Liver (tissue), 8 donors: ENCODE measurements at regions not wholly inside any gene's neighbourhood (a gene's known extent, or its start where the extent isn't known, plus 50 kb on each side); places are given as distances from the start of the nearest gene placed in this dataset.

Source experiments
- DNase-seq: peaks from one replicate; pipeline ENCODE4 v3.0.0-alpha.2; 2017; ENCODE audit warnings: low spot score
- H3K27ac ChIP-seq, 2 donors: one replicate each; pipeline ENCODE4 v1.7.0; 2013; ENCODE audit warnings: inconsistent platforms in 2 of 2, low read length in 2 of 2, control low read depth in 1 of 2, low read depth in 1 of 2, mild to moderate bottlenecking in 1 of 2
- H3K27me3 ChIP-seq, 4 donors: one replicate each; pipeline versions ENCODE4 v1.6.1 to v1.7.0; 2013; ENCODE audit warnings: low read length in 3 of 4, inconsistent platforms in 1 of 4, mild to moderate bottlenecking in 1 of 4, moderate library complexity in 1 of 4; ENCODE audit not compliant: control insufficient read depth in 4 of 4, insufficient read depth in 4 of 4
- H3K36me3 ChIP-seq, 4 donors: one replicate each; pipeline versions ENCODE4 v1.6.1 to v1.7.0; 2013; ENCODE audit warnings: low read length in 3 of 4, mild to moderate bottlenecking in 3 of 4, low read depth in 1 of 4, moderate library complexity in 1 of 4; ENCODE audit not compliant: control insufficient read depth in 4 of 4, insufficient read depth in 3 of 4
- H3K4me1 ChIP-seq, 4 donors: one replicate each; pipeline versions ENCODE4 v1.6.1 to v1.7.0; 2013; ENCODE audit warnings: low read length in 3 of 4, mild to moderate bottlenecking in 3 of 4, moderate library complexity in 1 of 4; ENCODE audit not compliant: control insufficient read depth in 4 of 4, insufficient read depth in 4 of 4
- H3K4me3 ChIP-seq, 3 donors: one replicate each; pipeline versions ENCODE4 v1.6.1 to v1.7.0; 2013; ENCODE audit warnings: low read length in 3 of 3, control low read depth in 1 of 3, low read depth in 1 of 3, mild to moderate bottlenecking in 1 of 3
- H3K9ac ChIP-seq, 2 donors: one replicate each; pipeline ENCODE4 v1.7.0; 2013; ENCODE audit warnings: low read length in 2 of 2, mild to moderate bottlenecking in 2 of 2, moderate library complexity in 2 of 2, control low read depth in 1 of 2, low read depth in 1 of 2
- H3K9me3 ChIP-seq, 4 donors: one replicate each; pipeline versions ENCODE4 v1.6.1 to v1.7.0; 2013; ENCODE audit warnings: low read length in 3 of 4; ENCODE audit not compliant: control insufficient read depth in 4 of 4
- ATF3 ChIP-seq: IDR thresholded peaks from 2 replicates; pipeline ENCODE4 v1.6.1; 2016; ENCODE audit warnings: antibody characterized with exemption
- CTCF ChIP-seq: fragments of 150-350 bp; IDR thresholded peaks from 2 replicates; pipeline ENCODE4 v1.5.1; 2017; ENCODE audit warnings: improper control_type of control experiment, low read depth, low read length; ENCODE audit not compliant: missing input control
- EGR1 ChIP-seq, 2 donors: IDR thresholded peaks; 2 replicates each; pipeline ENCODE4 v1.6.1; 2016 to 2018; ENCODE audit warnings: antibody characterized with exemption in 2 of 2, low read depth in 2 of 2
- FOXA1 ChIP-seq: IDR thresholded peaks from 2 replicates; pipeline ENCODE4 v1.6.1; 2016; ENCODE audit warnings: antibody characterized with exemption
- FOXA2 ChIP-seq: IDR thresholded peaks from 2 replicates; pipeline ENCODE4 v1.6.1; 2016; ENCODE audit warnings: antibody characterized with exemption
- GABPA ChIP-seq, 2 donors: IDR thresholded peaks in 1 of 2; conservative IDR thresholded peaks in 1 of 2; 2 replicates each; pipeline ENCODE4 v1.6.1; 2016; ENCODE audit warnings: antibody characterized with exemption in 2 of 2, mild to moderate bottlenecking in 1 of 2, moderate library complexity in 1 of 2
- HNF4A ChIP-seq, 2 donors: conservative IDR thresholded peaks; 2 replicates each; pipeline ENCODE4 v1.6.1; 2016; ENCODE audit warnings: antibody characterized with exemption in 2 of 2, mild to moderate bottlenecking in 2 of 2
- HNF4G ChIP-seq: IDR thresholded peaks from 2 replicates; pipeline ENCODE4 v1.6.1; 2016; ENCODE audit warnings: antibody characterized with exemption
- JUND ChIP-seq, 2 donors: IDR thresholded peaks; 2 replicates each; pipeline ENCODE4 v1.6.1; 2016; ENCODE audit warnings: antibody characterized with exemption in 2 of 2
- MAX ChIP-seq: IDR thresholded peaks from 2 replicates; pipeline ENCODE4 v1.6.1; 2016; ENCODE audit warnings: antibody characterized with exemption
- NR2F2 ChIP-seq: IDR thresholded peaks from 2 replicates; pipeline ENCODE4 v1.6.1; 2016; ENCODE audit warnings: antibody characterized with exemption
- RAD21 ChIP-seq, 2 donors: IDR thresholded peaks; 2 replicates each; pipeline ENCODE4 v1.6.1; 2016; ENCODE audit warnings: antibody characterized with exemption in 2 of 2, mild to moderate bottlenecking in 2 of 2
- REST ChIP-seq: IDR thresholded peaks from 2 replicates; pipeline ENCODE4 v1.6.1; 2016; ENCODE audit warnings: antibody characterized with exemption, mild to moderate bottlenecking
- RXRA ChIP-seq, 2 donors: IDR thresholded peaks; 2 replicates each; pipeline ENCODE4 v1.6.1; 2017 to 2018; ENCODE audit warnings: antibody characterized with exemption in 2 of 2, mild to moderate bottlenecking in 1 of 2
- SP1 ChIP-seq: IDR thresholded peaks from 2 replicates; pipeline ENCODE4 v1.6.1; 2018; ENCODE audit warnings: antibody characterized with exemption, mild to moderate bottlenecking
- TAF1 ChIP-seq: conservative IDR thresholded peaks from 2 replicates; pipeline ENCODE4 v1.6.1; 2016; ENCODE audit warnings: antibody characterized with exemption, mild to moderate bottlenecking
- YY1 ChIP-seq: IDR thresholded peaks from 2 replicates; pipeline ENCODE4 v1.6.1; 2016; ENCODE audit warnings: antibody characterized with exemption, mild to moderate bottlenecking
- ZBTB33 ChIP-seq: IDR thresholded peaks from 2 replicates; pipeline ENCODE4 v1.6.1; 2016; ENCODE audit warnings: antibody characterized with exemption
- WGBS: extraction: QIAGEN DNeasy Blood & Tissue Kit; methylation state at CpG from one replicate; pipeline ENCODE4 v1.1.7; 2013; 5-methylcytosine and 5-hydroxymethylcytosine counted together
- donor health status: healthy.
- donor health status: healthy.
- donor health status: healthy.
- donor health status: healthy.
- donor health status: healthy.

GRCh38 chr1:212212343-212212742 is 72.9 kb upstream of the PPP2R5A start (continued):
- TF ChIP-seq ZBTB33: peak; percentile 58
- TF ChIP-seq SP1: peak; percentile 70

GRCh38 chr1:212212906-212213305 is 72.3 kb upstream of the PPP2R5A start:
- DNase-seq: no peak
- peaks cover 0 to 3% (median 0%) of the 10 kb centered on the region in 4 donors for H3K4me1 ChIP-seq
- WGBS: 89% methylated on average over 7 of the region's 7 CpGs
- no peak overlapping the region for H3K9ac ChIP-seq
- no peak overlapping the region for H3K27ac ChIP-seq
- H3K4me3 ChIP-seq: no peak overlapping the region
- H3K36me3 ChIP-seq: no peaks in the 10 kb centered on the region
- H3K27me3 ChIP-seq: no peaks in the 10 kb centered on the region
- TF ChIP-seq SP1 (no peak), ATF3 (no peak), GABPA (IDR thresholded peaks at IDR 0.05 in 1 of 2, conservative IDR thresholded peaks at IDR 0.05 in 1 of 2) (no peak), TAF1 (no peak), FOXA2 (no peak), RXRA (IDR thresholded peaks at IDR 0.05) (no peak), EGR1 (IDR thresholded peaks at IDR 0.05; ENCODE audit: low read depth in 2 of 2) (no peak), NR2F2 (no peak), ZBTB33 (no peak), JUND (IDR thresholded peaks at IDR 0.05) (no peak), HNF4G (no peak), MAX (no peak), RAD21 (IDR thresholded peaks at IDR 0.05) (no peak), CTCF (no peak), REST (no peak), FOXA1 (no peak), YY1 (no peak), HNF4A (conservative IDR thresholded peaks at IDR 0.05) (no peak)
- no peaks in the 10 kb centered on the region for H3K9me3 ChIP-seq
